OCI-LY7 (cell line): ENCODE measurements at regions not wholly inside any gene's neighbourhood (a gene's known extent, or its start where the extent isn't known, plus 50 kb on each side); places are given as distances from the start of the nearest gene placed in this dataset.

Experiments used
- EZH2phosphoT487 ChIP-seq: fragments of 200-600 bp; sonication (generic); IDR thresholded peaks from 2 replicates; pipeline ENCODE4 v1.6.1; 2018; ENCODE audit warnings: low read depth, borderline replicate concordance, mild to moderate bottlenecking, mixed run types, antibody characterized with exemption, low read length, moderate library complexity, mixed read lengths
- TF ChIP-seq, protein P1 (sequence below): fragments of 200-600 bp; sonication (generic); conservative IDR thresholded peaks from 2 replicates; pipeline ENCODE4 v1.5.1; 2014; ENCODE audit warnings: mild to moderate bottlenecking, antibody characterized with exemption, low read length, moderate library complexity, mixed read lengths

- TF ChIP-seq, protein P1, sequence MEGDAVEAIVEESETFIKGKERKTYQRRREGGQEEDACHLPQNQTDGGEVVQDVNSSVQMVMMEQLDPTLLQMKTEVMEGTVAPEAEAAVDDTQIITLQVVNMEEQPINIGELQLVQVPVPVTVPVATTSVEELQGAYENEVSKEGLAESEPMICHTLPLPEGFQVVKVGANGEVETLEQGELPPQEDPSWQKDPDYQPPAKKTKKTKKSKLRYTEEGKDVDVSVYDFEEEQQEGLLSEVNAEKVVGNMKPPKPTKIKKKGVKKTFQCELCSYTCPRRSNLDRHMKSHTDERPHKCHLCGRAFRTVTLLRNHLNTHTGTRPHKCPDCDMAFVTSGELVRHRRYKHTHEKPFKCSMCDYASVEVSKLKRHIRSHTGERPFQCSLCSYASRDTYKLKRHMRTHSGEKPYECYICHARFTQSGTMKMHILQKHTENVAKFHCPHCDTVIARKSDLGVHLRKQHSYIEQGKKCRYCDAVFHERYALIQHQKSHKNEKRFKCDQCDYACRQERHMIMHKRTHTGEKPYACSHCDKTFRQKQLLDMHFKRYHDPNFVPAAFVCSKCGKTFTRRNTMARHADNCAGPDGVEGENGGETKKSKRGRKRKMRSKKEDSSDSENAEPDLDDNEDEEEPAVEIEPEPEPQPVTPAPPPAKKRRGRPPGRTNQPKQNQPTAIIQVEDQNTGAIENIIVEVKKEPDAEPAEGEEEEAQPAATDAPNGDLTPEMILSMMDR: no peak
- TF ChIP-seq EZH2phosphoT487: no peak
These were observed 665.6 kb downstream of the DHX35 start for GRCh38 chr20:39627765-39628164.
